Pancreas (tissue), 10 donors: ENCODE measurements at regions not wholly inside any gene's neighbourhood (a gene's known extent, or its start where the extent isn't known, plus 50 kb on each side); places are given as distances from the start of the nearest gene placed in this dataset.
A peak's percentile ranks its signal among the peaks of the same experiment; 100 is the strongest.

ENCODE experiments used
- ATAC-seq, 4 donors: fragments of 200-7000 bp; cut with Tn5 transposase; one replicate each; pipeline versions ENCODE4 v1.8.0 to v1.9.1; 2020; ENCODE audit warnings: mild to moderate bottlenecking in 4 of 4, moderate library complexity in 4 of 4
- DNase-seq, 6 donors: peaks; one replicate each; pipeline ENCODE4 v3.0.0-alpha.2; 2020
- FAIRE-seq: peaks from 2 replicates; lab custom pipeline; 2012; peaks lifted over from hg19 to GRCh38; lab: Jason Lieb, UNC
- H3K27ac ChIP-seq, 4 donors: fragments of 200-600 bp; sonication (generic); 1 replicate in 3 of 4; 2 replicates in 1 of 4; pipeline versions ENCODE4 v1.5.0 to v1.8.0; 2020
- H3K27me3 ChIP-seq, 4 donors: fragments of 200-600 bp; one replicate each; pipeline ENCODE4 v1.8.0; 2021
- H3K36me3 ChIP-seq, 3 donors: fragments of 200-600 bp; sonication (generic) in 1 of 3; one replicate each; pipeline versions ENCODE4 v1.5.0 to v1.8.0; 2020 to 2021
- H3K4me1 ChIP-seq, 3 donors: fragments of 200-600 bp; one replicate each; pipeline ENCODE4 v1.8.0; 2021
- H3K4me3 ChIP-seq, 4 donors: fragments of 200-600 bp; sonication (generic) in 2 of 4; one replicate each; pipeline versions ENCODE4 v1.5.0 to v1.8.0; 2020 to 2021
- H3K9me3 ChIP-seq, 4 donors: fragments of 200-600 bp; one replicate each; pipeline ENCODE4 v1.8.0; 2021
- CTCF ChIP-seq, 4 donors: fragments of 200-600 bp; sonication (generic) in 3 of 4; IDR thresholded peaks; one replicate each; pipeline versions ENCODE4 v1.5.0 to v1.8.0; 2021; ENCODE audit warnings: antibody characterized with exemption in 4 of 4
- WGBS, 2 donors: extraction: QIAGEN DNeasy Blood & Tissue Kit; methylation state at CpG; one replicate each; pipeline ENCODE4 v1.1.7; 2013; 5-methylcytosine and 5-hydroxymethylcytosine counted together
- intact Hi-C, 3 donors: fragments of 100-400 bp; cut with DNase I; formaldehyde crosslinking; loops; one replicate each; pipeline versions ENCODE4 v1.11.1 to v1.14.2; 2022
- donor health status: healthy with polysubstance abuse.
- donor health status: DM: no; HTN: no; CAD: no; lungs with moderate emphysema.
- donor health status: DM: no; HTN: no; CAD: no.
- donor health status: control.
- donor health status: control.
- donor health status: Bipolar disorder and iron deficiency.
- donor health status: DM: yes; HTN: yes; CAD: no.
- donor health status: DM: no; HTN: no; CAD: no.
- donor health status: DM: no; HTN: no; CAD: no.
- donor health status: DM: yes; HTN: yes; CAD: no.

- H3K4me3 ChIP-seq: no peak overlapping the region
- no peak overlapping the region for H3K27ac ChIP-seq
- no peaks in the 10 kb centered on the region for H3K4me1 ChIP-seq
- intact Hi-C loops: no loop called here
- WGBS, 2 donors: 41 to 45% methylated on average over 1 of the region's 1 CpG
- ATAC-seq: no peak
- no peak for TF ChIP-seq CTCF (IDR thresholded peaks at IDR 0.05)
- no peak for FAIRE-seq
- H3K9me3 ChIP-seq: no peaks in the 10 kb centered on the region
- H3K27me3 ChIP-seq: no peaks in the 10 kb centered on the region
- DNase-seq: no peak
- H3K36me3 ChIP-seq: no peaks in the 10 kb centered on the region
Observed at GRCh38 chr18:28805491-28805890, 628.6 kb upstream of the CDH2 start.

DNA sequence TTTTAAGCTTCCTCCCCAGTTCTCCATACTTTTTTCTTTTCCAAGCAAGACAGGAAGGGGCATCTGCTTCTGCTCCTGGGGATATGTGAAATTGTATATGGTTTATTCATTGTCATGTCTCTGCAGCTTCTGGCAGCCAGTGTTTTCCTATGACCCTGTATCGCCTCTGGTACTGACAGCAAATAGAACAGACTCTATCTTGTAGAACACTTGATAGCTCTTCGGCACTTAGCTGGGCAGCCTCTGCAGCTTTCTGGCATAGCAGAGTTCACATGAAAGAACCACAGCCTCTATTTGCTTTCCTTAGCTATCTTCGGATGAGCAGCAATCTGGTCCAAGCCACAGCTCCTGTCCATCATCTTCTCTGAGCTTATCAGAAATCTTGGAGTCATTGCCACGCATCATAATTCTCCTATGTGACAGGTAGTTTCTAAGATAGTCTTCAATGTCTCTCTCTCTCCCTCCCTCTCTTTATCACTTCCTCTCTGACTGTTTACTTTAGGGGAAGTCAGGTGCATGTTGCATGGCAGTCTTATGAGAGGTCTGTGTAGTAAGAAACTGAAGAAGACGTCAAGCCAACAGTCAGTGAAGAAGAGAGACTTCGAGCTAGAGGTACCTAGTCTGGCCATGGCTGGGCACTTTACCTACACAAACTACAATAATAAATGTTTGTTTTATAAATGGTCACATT is 627.7 kb upstream of the CDH2 start:
- 39 to 51% methylated on average over 6 of the region's 6 CpGs for WGBS, 2 donors
- no peak for FAIRE-seq

GRCh38 chr18:28802546-28802945 is 625.6 kb upstream of the CDH2 start:
- no peaks in the 10 kb centered on the region for H3K9me3 ChIP-seq
- no peaks in the 10 kb centered on the region for H3K27me3 ChIP-seq
- 51 to 54% methylated on average over 4 of the region's 4 CpGs for WGBS, 2 donors
- TF ChIP-seq CTCF (IDR thresholded peaks at IDR 0.05): no peak
- H3K4me1 ChIP-seq: no peaks in the 10 kb centered on the region
- FAIRE-seq: no peak
- H3K36me3 ChIP-seq: no peaks in the 10 kb centered on the region
- no peak overlapping the region for H3K27ac ChIP-seq
- no peak for DNase-seq
- intact Hi-C loops: no loop called here
- ATAC-seq: no peak
- no peak overlapping the region for H3K4me3 ChIP-seq

More for the DNA sequence above, 627.7 kb upstream of the CDH2 start:
- H3K9me3 ChIP-seq: no peaks in the 10 kb centered on the region
- no peaks in the 10 kb centered on the region for H3K36me3 ChIP-seq
- no peak overlapping the region for H3K27ac ChIP-seq
- no peak for TF ChIP-seq CTCF (IDR thresholded peaks at IDR 0.05)
- no peaks in the 10 kb centered on the region for H3K4me1 ChIP-seq
- no peak overlapping the region for H3K4me3 ChIP-seq
- intact Hi-C loops: no loop called here
- ATAC-seq: no peak
- DNase-seq: no peak
- H3K27me3 ChIP-seq: no peaks in the 10 kb centered on the region

DNA sequence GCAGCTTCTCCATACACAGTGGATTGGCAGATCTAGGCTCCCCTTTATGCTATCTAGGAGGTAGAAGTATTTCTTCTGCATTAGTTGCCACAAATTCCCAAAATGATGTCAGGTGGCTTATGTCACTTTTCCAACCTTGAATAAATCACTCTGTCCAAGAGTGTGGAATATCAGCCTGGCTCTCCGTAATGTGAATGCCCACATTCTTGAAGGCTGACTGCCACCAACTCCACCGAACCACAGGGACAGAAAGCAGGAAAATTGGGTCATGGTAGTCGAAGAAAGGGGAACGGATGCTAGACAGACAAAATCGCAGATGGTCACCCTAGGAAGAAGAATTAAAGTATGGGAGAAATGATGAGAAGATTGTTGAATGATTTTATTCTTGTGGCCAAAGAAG is 624.9 kb upstream of the CDH2 start:
- Histone ChIP-seq H3K9me3 (no peaks in the 10 kb centered on the region), H3K27ac (no peak overlapping the region), H3K36me3 (no peaks in the 10 kb centered on the region), H3K4me1 (no peaks in the 10 kb centered on the region), H3K4me3 (no peak overlapping the region), H3K27me3 (no peaks in the 10 kb centered on the region)
- FAIRE-seq (no peak), DNase-seq (no peak), ATAC-seq (no peak)
- TF ChIP-seq CTCF (IDR thresholded peaks at IDR 0.05): no peak
- intact Hi-C loops: no loop called here
- WGBS, 2 donors: 64 to 74% methylated on average over 5 of the region's 5 CpGs

DNA sequence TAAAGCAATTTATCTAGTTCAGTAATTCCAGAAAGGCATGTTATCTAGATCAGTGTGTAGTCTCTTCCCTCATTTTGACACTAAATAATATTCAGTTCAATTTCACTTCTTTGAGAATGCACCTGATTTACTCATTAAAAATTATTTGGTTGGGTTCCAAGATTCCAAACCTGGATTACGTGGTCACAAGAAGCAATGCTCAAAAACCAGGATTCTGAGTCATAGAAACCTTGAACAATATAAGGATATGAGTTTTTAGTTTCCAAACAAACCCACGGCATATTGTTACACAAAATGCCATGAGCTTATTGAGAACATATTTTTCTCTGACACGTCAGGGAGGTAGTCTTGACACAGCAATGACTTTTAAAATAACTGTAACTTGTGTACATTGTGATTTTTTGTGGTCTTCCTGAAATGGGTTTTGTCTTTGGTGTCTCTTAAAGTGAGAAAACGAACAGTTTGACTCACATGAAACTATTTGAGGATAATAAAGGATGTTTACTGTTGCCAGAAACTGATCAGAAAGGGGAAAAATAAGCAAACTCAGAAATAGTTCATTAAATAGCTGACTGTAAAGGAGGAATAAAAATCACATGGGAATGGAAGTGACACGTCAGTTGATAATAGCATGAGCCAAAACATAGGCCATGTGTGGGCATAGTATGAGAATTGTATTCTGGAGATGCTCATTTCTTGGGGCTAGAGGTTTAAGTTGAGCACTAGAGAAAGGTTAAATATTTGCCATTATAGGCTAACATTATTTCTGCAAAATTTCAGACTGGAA is 617.7 kb upstream of the CDH2 start:
- H3K4me1 ChIP-seq: no peaks in the 10 kb centered on the region
- no peak for FAIRE-seq
- no peaks in the 10 kb centered on the region for H3K9me3 ChIP-seq
- intact Hi-C loops: no loop called here
- no peak overlapping the region for H3K27ac ChIP-seq
- DNase-seq: no peak
- 22 to 33% methylated on average over 5 of the region's 5 CpGs for WGBS, 2 donors
- H3K36me3 ChIP-seq: no peaks in the 10 kb centered on the region
- H3K27me3 ChIP-seq: no peaks in the 10 kb centered on the region
- no peak for TF ChIP-seq CTCF (IDR thresholded peaks at IDR 0.05)
- no peak overlapping the region for H3K4me3 ChIP-seq
- ATAC-seq: peak in 1 of 4 donors; percentile 11
